Islet precursor cell (in vitro differentiated cells): ENCODE measurements at regions not wholly inside any gene's neighbourhood (a gene's known extent, or its start where the extent isn't known, plus 50 kb on each side); places are given as distances from the start of the nearest gene placed in this dataset.

Source experiments
- DNase-seq: peaks from one replicate; pipeline ENCODE4 v3.0.0-alpha.2; 2018

DNA sequence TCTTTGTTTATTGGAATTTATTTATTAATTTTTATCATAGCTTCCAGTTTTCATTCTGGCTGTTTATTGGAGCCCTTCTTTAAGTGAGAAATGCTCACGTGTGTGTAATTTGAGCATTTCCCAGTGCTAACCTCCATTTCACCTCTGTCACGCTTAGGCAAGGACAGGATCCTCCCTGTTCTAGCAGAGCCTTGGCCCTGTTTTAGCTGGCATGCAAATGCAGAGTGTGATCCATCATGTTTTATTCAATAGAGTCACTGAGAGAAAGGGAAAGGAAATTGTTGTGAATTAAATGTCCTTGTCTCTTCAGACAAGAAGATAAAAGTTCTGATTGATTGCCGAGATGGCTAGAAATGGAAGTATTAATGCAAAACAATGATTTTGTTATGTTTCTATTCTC, 137.3 kb upstream of the ACO1 start:
- no peak for DNase-seq

DNA sequence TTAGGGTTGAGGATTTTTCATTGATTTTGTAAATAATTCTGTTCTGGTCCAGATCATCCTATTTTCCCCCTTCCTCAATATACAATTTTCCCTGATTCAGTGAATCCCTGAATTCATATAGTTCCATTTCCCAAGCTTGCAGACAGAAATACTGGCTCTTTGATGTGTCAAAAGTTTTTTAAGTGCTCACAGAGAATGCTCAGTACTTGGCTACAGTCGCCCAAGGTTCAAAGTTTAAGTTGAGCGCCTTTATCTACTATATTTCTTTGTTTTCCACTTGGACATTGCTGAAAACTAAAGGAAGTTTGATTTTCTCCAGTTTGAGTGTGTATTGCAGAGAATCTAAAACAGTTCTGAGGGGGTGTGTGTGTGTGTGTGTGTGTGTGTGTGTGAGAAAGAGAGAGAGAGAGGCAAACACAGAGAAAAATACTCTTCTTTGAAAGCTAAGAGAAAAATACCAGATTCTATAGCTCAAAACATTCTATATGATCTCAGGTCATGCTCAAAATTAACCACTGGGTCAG, 136.2 kb upstream of the ACO1 start:
- no peak for DNase-seq

DNA sequence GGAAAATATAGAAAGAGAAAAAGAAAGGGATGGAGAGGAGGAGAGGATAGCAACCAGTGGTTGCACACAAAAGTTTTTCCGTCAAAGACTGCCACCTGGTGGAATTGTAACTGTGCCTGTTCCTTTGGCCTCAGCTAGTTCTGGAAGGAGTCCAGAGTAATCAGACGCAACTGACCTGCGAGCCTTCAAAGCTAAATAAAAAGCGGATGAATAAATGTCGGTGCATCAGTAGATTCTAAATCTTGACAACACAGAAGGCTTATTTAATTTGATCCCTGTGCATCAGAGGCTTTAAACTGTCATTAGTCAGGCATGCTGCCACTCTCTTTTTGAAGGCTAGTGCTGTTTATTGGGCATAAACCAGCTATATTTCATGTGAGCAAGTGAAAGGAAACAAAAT, 132.9 kb upstream of the ACO1 start:
- DNase-seq, result peak; percentile 67

DNA sequence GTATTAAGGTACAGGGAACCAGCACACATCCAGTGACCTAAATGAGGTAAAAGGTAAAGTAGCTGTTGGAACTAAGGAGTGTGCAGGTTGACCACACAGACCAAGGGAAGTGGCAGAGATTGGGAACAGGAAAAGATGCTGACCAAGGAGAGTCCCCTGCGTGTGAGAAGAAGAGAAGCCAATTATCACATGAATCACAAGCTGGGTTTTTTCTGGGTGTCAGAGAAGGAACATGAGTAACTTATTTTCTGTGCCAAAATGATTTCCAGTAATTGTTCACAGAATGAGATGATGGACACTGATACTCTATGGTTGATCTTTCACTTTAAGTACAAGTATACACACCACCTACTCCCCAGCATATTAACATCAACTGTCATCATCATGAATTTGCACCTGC, 130.7 kb upstream of the ACO1 start:
- no peak for DNase-seq

DNA sequence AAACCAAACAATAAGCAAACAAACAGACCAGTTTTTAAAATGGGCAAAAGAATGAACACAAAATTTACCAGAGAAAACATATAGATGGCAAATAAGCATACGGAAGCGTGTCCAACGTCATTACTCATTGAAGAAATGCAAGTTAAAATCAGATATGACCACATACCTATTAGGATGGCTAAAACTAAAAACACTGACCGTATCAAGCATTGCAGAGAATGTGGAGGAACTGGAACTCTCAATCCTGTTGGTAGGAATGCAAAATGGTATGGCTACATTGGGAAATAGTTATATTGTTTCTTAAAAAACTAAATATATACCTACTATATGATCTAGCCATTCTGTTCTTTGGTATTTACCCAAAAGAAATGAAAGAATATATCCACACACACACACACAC, 129.4 kb upstream of the ACO1 start:
- DNase-seq, result no peak

DNA sequence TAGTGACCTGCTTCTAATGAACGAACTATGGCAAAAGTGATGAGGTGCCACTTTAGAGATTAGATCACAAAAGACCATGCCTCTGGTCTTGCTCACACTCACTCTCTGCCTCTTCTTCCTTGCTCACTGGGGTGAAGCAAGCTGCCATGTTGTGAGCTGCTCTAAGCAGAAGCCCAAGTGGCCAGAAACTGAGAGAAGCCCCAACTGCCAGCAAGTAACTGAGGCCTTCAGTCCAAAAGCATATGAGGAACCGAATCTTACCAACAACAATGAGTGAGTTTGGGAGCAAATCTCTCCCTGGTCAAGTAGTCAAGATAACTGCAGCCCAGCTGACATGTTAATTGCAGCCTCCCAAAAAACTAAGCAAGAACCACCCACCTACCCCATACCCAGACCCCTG, 126.0 kb upstream of the ACO1 start:
- no peak for DNase-seq

DNA sequence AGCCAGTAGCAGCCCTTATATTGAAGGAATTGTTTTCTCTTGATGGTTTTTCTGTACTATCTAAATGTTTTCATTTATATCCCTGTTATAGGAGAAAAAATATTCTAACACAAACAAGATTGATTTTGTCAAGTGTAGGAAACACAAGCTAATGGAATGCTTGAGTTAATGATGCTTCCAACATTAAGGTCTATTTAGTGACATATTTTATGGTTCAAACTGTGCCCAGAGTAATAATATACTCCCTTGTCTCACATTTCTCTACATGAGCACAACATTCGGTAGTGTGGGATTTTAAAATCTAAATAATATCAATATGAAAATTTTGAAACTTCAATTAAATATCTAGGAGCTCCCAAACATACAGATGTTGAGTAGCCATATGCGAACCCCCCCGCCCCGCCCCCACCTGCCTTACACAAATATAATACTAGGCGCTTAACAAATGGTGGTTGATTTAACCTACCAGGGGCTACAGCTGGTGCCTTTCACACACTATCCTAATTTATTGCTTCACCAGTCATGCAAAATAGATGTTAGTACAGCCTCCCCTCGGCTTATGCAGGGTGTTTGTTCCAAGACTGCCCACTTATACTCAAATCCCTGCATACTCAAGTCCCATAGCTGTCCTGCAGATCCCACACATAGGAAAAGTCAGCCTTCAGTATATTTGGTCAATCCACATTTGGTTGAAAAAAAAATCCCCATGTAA, 124.1 kb upstream of the ACO1 start:
- DNase-seq, result no peak

DNA sequence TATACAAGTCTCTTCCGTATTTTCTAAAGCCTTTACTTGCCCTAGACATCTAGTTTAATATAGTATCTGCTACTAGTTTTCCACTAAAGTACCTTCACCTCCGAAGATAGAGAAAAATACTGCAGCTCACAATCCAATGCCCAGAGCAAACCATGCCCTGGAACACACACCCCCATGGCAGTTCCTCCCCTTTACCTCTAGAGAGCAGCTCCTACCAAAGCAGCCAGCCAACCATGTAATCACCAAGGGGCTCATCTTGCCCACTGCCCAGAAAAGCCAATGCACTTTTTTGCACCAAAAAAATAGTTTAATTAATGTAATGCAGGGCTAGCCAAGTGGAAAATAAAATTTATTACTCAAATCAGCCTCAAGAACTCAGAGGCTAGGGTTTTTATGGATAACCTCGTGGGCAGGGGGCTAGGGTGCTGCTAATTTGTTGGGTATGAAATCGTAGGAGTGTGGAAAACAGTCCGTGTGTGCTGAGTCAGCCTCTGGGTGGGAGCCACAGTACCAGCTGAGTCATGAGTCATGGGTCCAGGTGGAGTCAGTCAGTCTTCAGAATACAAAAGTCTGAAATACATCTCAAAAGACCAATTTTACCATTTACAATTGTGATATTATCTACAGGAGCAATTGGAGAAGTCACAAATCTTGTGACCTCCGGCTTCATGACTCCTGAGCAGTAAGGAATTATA, 120.1 kb upstream of the ACO1 start:
- peak; percentile 54 for DNase-seq

DNA sequence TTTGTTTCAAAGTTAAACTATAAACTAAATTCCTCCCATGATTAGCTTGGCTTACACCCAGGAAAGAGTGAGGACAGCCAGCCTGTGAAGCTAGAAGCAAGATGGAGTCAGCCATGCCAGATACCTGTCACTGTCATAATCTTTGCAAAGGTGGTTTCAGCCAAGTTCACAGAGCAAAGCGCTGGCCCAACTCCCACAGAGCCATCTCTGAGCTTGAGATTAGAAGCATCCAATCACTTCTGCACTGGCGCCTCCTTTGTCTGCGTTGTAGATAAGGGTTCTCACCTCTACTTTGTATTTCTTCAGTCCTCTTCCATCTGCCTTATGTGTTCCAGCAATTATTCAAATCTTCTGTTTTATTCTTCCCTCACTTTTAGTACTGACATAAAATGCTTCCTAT, 119.4 kb upstream of the ACO1 start:
- no peak for DNase-seq

DNA sequence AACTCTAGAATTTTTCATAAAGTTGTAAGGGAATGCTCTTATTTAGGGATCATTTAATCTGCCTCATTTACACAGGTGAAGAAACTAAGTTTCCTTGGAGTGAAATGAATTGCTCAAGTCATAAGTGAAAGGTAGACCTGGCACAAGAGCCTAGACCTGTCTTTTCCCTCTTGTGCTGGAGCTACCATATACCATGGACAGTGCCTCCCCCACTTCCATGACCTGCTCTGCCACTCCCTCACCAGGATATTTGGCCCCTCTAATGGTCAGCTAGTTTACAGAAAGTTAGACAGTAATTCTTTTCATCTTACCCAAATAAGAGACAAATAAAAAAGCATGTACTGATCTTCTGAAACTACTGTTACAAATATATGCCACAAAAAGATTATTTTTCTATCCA, 105.5 kb upstream of the ACO1 start:
- DNase-seq, result no peak

DNA sequence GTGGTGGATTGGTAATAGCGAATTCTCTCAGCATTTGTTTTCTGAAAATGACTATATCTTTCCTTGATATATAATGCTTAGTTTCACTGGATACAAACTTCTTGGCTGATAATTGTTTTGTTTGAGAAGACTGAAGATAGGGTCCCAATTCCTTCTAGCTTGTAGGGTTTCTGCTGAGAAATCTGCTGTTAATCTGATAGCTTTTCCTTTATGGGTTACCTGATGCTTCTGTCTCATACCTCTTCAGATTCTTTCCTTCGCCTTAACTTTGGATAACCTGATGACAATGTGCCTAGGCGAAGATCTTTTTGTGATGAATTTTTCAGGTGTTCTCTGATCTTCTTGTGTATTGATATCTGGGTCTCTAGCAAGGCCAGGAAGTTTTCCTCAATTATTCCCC, 94.7 kb upstream of the ACO1 start:
- DNase-seq, result no peak

DNA sequence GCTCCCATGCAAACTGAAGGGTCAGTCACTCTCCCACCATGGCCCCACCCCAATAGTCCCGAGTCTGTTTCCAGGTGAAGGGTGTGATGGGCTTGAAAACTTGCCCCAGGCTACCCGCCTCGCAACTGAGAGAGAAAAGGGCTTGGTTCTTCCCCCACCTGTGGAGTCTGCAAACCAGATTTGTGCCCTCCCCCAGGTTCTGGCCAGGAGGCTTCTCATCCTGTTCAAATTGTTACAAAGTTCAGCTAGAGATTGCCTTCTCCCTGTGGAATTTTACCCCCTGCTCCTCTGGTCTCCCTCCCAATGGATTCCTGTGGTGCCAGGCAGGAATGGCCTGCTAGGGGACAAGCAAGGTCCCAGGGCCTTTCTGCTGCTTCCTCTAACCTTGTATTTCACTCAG, 93.1 kb upstream of the ACO1 start:
- DNase-seq, result peak; percentile 53

DNA sequence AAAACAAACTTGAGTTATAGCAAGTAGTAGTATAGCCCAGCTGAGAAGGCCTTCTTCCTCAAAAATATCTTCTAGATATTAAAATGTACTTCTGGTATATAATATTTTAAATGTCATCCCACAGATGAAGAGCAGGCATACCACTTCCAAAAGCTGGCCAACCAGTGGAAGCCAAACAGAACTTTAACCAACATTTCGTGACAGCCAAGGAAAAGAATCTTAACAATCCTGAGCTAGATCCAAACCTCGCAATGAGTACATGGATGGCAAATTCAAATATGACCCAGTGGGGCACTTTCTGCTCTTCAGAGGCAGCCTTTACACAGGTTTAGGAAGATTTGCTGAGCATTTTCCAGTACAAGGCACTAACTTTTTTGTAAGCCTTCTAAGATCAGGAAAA, 91.8 kb upstream of the ACO1 start:
- no peak for DNase-seq

DNA sequence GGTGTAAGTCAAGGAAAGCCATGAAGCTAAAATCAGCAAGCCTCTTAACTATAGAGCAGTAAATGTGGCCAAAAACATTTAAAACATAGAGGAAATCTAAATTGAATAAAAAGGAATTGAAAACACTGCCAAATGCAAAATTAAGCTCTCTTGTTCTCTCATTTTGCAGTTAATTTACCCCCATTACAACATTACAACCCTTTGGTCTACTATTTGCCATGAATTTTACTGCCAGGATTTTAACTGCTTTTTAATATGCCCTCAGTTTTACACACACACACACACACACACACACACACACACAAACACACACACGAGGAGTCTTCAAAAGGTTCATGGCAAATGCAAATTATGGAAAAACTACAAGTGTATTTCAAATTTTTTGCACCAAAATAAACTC, 91.4 kb upstream of the ACO1 start:
- no peak for DNase-seq

DNA sequence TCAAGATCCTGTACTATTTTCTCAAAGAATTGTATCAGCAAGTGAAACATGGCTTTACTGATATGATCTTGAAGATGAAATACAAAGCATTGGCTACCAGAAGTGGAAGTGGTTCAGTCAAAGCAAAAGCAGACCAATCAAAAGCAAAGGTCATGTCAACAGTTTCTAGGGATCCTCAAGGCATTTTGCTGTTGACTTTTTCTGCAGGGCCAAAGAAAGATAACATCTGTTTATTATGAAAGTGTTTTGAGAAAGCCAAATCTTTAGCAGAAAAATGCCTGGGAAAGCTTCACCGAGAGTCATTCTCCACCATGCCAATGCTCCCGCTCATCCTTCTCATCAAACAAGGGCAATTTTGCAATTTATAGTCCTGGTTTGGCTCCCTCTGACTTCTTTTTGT, 90.3 kb upstream of the ACO1 start:
- no peak for DNase-seq

DNA sequence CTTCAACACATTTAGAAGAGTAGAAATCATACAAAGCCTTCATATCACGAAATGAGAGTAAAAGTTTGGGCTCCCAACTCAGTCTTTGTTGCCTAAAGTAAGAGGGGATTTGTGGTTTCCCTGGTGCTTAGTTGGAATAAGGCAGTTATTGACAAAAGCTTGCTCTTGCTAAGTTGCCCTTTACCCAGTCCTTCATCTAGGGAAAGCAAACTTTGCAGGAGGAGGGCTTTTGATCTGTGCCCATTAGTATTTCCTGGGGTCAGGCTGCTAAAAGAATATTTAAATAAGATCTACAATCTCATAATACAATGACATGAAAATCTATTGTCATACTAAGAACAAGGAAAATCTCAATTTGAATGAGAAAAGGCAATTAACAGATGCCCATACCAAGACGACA, 84.1 kb upstream of the ACO1 start:
- DNase-seq, result no peak

DNA sequence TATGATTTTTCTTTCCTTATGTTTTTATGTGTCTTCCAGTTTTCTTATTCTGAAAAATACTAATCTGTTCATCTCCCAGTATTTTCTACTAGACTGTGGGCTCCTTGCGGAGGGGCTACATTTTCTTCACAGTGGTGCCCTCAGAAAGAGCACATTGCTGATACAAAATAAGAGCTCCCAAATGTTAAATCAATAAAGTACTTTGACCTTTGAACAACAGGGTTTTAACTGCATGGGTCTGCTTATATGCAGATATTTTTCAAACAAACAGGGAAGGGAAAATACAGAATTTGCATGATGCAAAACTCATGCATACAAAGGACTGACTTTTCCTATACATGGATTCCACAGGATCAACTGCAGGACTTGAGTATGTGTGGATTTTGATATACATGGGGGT, 79.9 kb upstream of the ACO1 start:
- no peak for DNase-seq

DNA sequence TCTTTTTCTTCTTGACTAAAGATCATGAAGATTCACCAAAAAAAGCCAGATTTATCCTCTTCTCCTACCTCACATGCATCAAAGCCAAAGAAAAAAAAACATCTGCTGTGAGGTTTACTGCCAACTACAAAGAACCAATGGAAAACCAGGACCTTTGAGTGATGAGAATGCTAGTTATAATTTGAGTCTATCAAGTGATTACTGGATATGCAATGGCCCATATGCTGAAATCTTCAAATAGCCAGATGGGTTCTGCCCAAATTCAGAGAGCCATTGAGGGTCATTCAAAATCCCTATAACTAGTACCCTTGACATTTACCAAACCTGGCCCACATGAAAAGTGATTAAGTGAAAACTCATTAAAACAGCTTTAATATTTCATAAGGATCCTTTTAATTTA, 78.4 kb upstream of the ACO1 start:
- DNase-seq, result no peak

DNA sequence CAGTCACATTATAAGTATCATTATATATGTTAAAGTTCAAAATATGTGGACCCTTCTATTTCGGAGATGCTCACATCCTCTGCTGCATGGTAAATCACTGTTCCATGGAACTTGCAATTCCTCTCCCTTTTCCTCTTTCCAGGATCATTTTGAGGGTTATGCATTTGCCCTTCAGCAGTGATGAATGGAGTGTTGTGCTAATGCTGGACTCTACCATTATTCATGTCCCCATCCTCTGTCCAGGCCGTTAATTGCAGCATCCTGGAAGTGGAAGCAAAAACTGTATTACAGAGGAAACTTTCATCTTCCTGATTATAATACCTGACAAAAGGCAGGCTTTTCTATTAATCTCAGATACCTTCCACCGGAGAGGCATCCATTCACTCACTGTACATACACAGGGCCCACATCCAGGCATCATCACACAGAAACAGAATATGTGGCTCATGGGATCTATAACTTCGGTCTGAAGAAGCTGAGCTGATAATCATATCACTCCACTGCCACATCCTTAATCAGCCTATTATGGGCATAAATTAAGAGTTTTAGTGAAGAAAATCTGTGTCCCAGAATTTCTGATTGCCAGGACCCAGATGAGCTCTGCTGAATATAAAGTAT, 65.0 kb upstream of the ACO1 start:
- DNase-seq, result no peak

DNA sequence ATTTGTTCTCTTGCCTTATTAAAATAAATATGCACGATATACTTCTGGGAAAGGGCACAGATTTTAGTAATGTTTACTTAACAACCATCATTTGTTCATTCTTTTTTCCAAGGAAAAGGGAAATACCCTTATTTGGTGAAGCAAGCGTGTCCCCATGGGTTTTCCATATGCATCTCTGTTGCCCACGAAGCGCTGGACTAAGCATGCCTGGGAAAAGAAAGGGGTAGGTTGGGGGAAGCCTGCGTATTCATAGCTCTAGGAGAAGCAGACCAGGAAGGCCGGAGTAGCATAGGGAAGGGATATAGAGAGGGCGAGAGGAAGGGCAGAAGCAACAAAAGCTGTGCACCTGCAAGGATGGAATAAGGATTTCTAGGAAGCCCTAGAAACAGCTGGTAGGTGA, 61.8 kb upstream of the ACO1 start:
- DNase-seq, result no peak

DNA sequence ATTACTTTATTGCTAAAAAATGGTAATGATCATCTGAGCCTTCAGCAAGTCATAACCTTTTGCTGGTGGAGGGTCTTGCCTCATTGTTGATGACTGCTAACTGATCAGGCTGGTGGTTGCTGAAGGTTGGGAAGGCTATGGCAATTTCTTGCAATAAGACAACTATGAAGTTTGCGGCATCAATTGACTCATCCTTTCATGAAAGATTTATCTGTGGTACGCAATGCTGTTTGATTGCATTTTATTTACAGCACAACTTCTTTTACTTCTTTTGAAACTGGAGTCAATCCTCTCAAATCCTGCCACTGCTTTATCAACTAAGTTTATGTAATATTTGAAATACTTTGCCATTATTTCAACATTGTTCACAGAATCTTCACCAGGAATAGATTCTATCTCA, 58.3 kb upstream of the ACO1 start:
- no peak for DNase-seq

DNA sequence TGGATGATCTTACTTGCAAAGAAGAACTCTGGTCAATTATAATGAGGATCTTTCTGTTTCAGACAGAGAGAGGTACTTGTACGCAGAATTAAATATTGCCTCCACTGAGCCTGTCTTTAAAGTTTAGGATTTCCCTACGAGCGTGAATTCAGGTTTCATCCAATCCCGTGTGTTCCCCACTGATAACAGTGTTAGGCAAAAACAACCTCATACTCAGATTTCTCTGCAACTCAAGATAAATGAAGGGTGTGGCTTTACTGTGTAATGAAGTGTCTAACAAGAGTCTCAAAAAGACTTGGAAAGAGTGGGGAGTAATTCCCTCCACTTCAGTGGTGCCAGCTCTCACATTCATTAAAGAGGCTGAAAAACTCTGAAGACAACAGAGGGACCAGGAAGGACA, 53.2 kb upstream of the ACO1 start:
- DNase-seq, result no peak

DNA sequence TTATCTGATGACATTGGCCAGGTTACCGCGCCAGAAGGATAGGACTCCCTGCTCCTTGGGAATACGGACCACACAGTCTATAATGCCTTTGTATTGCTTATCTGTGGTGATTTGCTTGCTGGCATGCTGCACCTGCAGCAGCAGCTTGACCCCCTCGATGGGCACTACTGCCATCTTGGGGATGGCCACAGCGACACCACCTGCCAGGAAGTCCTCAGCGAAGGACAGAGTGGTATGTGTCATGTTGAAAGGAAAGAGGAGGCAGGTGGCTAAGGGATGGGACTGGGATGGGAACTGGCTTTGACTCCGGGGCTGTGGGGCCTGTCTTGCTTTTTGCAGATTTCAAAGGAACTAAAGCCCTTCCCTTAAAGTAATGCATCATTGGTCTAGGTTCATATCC, 50.3 kb upstream of the ACO1 start:
- DNase-seq, result no peak
